GM12878 (cell line): ENCODE measurements at regions not wholly inside any gene's neighbourhood (a gene's known extent, or its start where the extent isn't known, plus 50 kb on each side); places are given as distances from the start of the nearest gene placed in this dataset.

Experiments
- FOXK2 ChIP-seq: fragments of 450-650 bp; IDR thresholded peaks from 2 replicates; pipeline ENCODE4 v1.6.1; 2017; ENCODE audit warnings: mild to moderate bottlenecking, moderate library complexity
- POLR2A ChIP-seq: IDR thresholded peaks from 2 replicates; pipeline ENCODE4 v1.6.1; 2011; ENCODE audit warnings: low read depth, mild to moderate bottlenecking, low read length
- RELA ChIP-seq: fragments of 450-650 bp; IDR thresholded peaks from 2 replicates; pipeline ENCODE4 v1.8.0; 2014; ENCODE audit warnings: borderline replicate concordance; ENCODE audit not compliant: partially characterized antibody

- TF ChIP-seq RELA, result no peak
- TF ChIP-seq POLR2A, result no peak
- no peak for TF ChIP-seq FOXK2
Measured at GRCh38 chr1:65687428-65688214, 105.1 kb upstream of the PDE4B start.
